Activated naive CD4-positive, alpha-beta T cell treated with anti-CD3 and anti-CD28 coated beads, Interleukin-2, amount 10 ng/mL, durations not matched to agents 7 days and 5 days (primary cell): ENCODE measurements at regions not wholly inside any gene's neighbourhood (a gene's known extent, or its start where the extent isn't known, plus 50 kb on each side); places are given as distances from the start of the nearest gene placed in this dataset.

ENCODE experiments used
- CTCF ChIA-PET: fragments of 350-600 bp; sonication (Branson Sonifier 250); formaldehyde crosslinking; loops from one replicate; lab custom pipeline; 2021; ENCODE audit warnings: antibody characterized with exemption; lab: Charles Lee
- DNase-seq: peaks from one replicate; pipeline ENCODE4 v3.0.0-alpha.2; 2020
- H3K27ac Mint-ChIP-seq: one replicate; pipeline ENCODE4 v1.8.0; 2021; ENCODE audit warnings: mild to moderate bottlenecking, moderate library complexity, mixed read lengths
- H3K27me3 Mint-ChIP-seq: one replicate; pipeline ENCODE4 v1.8.0; 2021; ENCODE audit warnings: mild to moderate bottlenecking, mixed read lengths
- H3K36me3 Mint-ChIP-seq: one replicate; pipeline ENCODE4 v1.8.0; 2021; ENCODE audit warnings: mixed read lengths
- H3K4me1 Mint-ChIP-seq: one replicate; pipeline ENCODE4 v1.8.0; 2021; ENCODE audit warnings: mixed read lengths
- H3K4me3 Mint-ChIP-seq: one replicate; pipeline ENCODE4 v1.8.0; 2021; ENCODE audit warnings: mild to moderate bottlenecking, moderate library complexity, mixed read lengths
- H3K9me3 Mint-ChIP-seq: one replicate; pipeline ENCODE4 v1.8.0; 2021; ENCODE audit warnings: mixed read lengths

GRCh38 chr5:82828211-82828610, 249.0 kb downstream of the TMEM167A start:
- Mint-ChIP-seq H3K9me3 (no peaks in the 10 kb centered on the region), H3K4me1 (no peaks in the 10 kb centered on the region), H3K27ac (no peak overlapping the region), H3K4me3 (no peak overlapping the region), H3K36me3 (no peaks in the 10 kb centered on the region), H3K27me3 (no peaks in the 10 kb centered on the region)
- no peak for DNase-seq
- CTCF ChIA-PET = no interaction called here

GRCh38 chr5:82827651-82828050, 249.5 kb downstream of the TMEM167A start:
- H3K4me1 Mint-ChIP-seq = no peaks in the 10 kb centered on the region
- H3K4me3 Mint-ChIP-seq = no peak overlapping the region
- DNase-seq = no peak
- no peaks in the 10 kb centered on the region for H3K36me3 Mint-ChIP-seq
- H3K9me3 Mint-ChIP-seq = no peaks in the 10 kb centered on the region
- H3K27ac Mint-ChIP-seq = no peak overlapping the region
- CTCF ChIA-PET = no interaction called here
- no peaks in the 10 kb centered on the region for H3K27me3 Mint-ChIP-seq

- Mint-ChIP-seq H3K27ac (no peak overlapping the region), H3K36me3 (no peaks in the 10 kb centered on the region), H3K4me1 (peaks cover 16% of the 10 kb centered on the region), H3K9me3 (no peaks in the 10 kb centered on the region), H3K27me3 (no peaks in the 10 kb centered on the region), H3K4me3 (no peak overlapping the region)
- no peak for DNase-seq
- CTCF ChIA-PET = no interaction called here
Measured at GRCh38 chr5:82822634-82822927, 254.6 kb downstream of the TMEM167A start.

- H3K9me3 Mint-ChIP-seq = no peaks in the 10 kb centered on the region
- no peak for DNase-seq
- no peaks in the 10 kb centered on the region for H3K36me3 Mint-ChIP-seq
- no peaks in the 10 kb centered on the region for H3K27me3 Mint-ChIP-seq
- no peak overlapping the region for H3K27ac Mint-ChIP-seq
- no peak overlapping the region for H3K4me3 Mint-ChIP-seq
- peaks cover 16% of the 10 kb centered on the region for H3K4me1 Mint-ChIP-seq
- CTCF ChIA-PET = no interaction called here
Measured at GRCh38 chr5:82821846-82822633, 255.2 kb downstream of the TMEM167A start.

- no peaks in the 10 kb centered on the region for H3K36me3 Mint-ChIP-seq
- peaks cover 16% of the 10 kb centered on the region for H3K4me1 Mint-ChIP-seq
- CTCF ChIA-PET = no interaction called here
- H3K27me3 Mint-ChIP-seq = no peaks in the 10 kb centered on the region
- H3K27ac Mint-ChIP-seq = peak overlapping the region; percentile 78
- no peak for DNase-seq
- H3K4me3 Mint-ChIP-seq = no peak overlapping the region
- no peaks in the 10 kb centered on the region for H3K9me3 Mint-ChIP-seq
Measured at GRCh38 chr5:82820961-82821845, 256.0 kb downstream of the TMEM167A start.

- Mint-ChIP-seq H3K4me3 (no peak overlapping the region), H3K27me3 (no peaks in the 10 kb centered on the region), H3K4me1 (peaks cover 16% of the 10 kb centered on the region), H3K9me3 (no peaks in the 10 kb centered on the region), H3K27ac (no peak overlapping the region), H3K36me3 (no peaks in the 10 kb centered on the region)
- no peak for DNase-seq
- CTCF ChIA-PET = no interaction called here
Measured at GRCh38 chr5:82820188-82820587, 257.0 kb downstream of the TMEM167A start.

- Mint-ChIP-seq H3K4me1 (peaks cover 16% of the 10 kb centered on the region), H3K4me3 (no peak overlapping the region), H3K9me3 (no peaks in the 10 kb centered on the region), H3K27me3 (no peaks in the 10 kb centered on the region), H3K27ac (no peak overlapping the region), H3K36me3 (no peaks in the 10 kb centered on the region)
- CTCF ChIA-PET = no interaction called here
- DNase-seq = no peak
Measured at GRCh38 chr5:82817897-82818676, 259.1 kb downstream of the TMEM167A start.

- Mint-ChIP-seq H3K27ac (no peak overlapping the region), H3K4me1 (peaks cover 16% of the 10 kb centered on the region), H3K9me3 (no peaks in the 10 kb centered on the region), H3K27me3 (no peaks in the 10 kb centered on the region), H3K4me3 (no peak overlapping the region), H3K36me3 (no peaks in the 10 kb centered on the region)
- CTCF ChIA-PET = no interaction called here
- no peak for DNase-seq
Measured at GRCh38 chr5:82816926-82817325, 260.3 kb downstream of the TMEM167A start.

GRCh38 chr5:82815871-82816270, 261.3 kb downstream of the TMEM167A start:
- H3K4me1 Mint-ChIP-seq = peaks cover 6% of the 10 kb centered on the region
- H3K27ac Mint-ChIP-seq = no peak overlapping the region
- no peak overlapping the region for H3K4me3 Mint-ChIP-seq
- H3K27me3 Mint-ChIP-seq = no peaks in the 10 kb centered on the region
- CTCF ChIA-PET = no interaction called here
- H3K9me3 Mint-ChIP-seq = no peaks in the 10 kb centered on the region
- no peak for DNase-seq
- no peaks in the 10 kb centered on the region for H3K36me3 Mint-ChIP-seq

GRCh38 chr5:82813861-82814260, 263.3 kb downstream of the TMEM167A start:
- no peak overlapping the region for H3K27ac Mint-ChIP-seq

GRCh38 chr5:82812575-82812974, 264.6 kb downstream of the TMEM167A start:
- Mint-ChIP-seq H3K27ac (no peak overlapping the region), H3K4me1 (no peaks in the 10 kb centered on the region), H3K27me3 (no peaks in the 10 kb centered on the region), H3K36me3 (no peaks in the 10 kb centered on the region), H3K9me3 (no peaks in the 10 kb centered on the region), H3K4me3 (no peak overlapping the region)
- no peak for DNase-seq
- CTCF ChIA-PET = interaction anchor here (0.8 kb wide), 1 partner anchor 171 kb away, joined by 3 read pairs; no protein-coding TSS in a partner anchor

More at GRCh38 chr5:82813861-82814260, 263.3 kb downstream of the TMEM167A start:
- H3K4me1 Mint-ChIP-seq = no peaks in the 10 kb centered on the region
- DNase-seq = no peak
- no peaks in the 10 kb centered on the region for H3K9me3 Mint-ChIP-seq
- H3K27me3 Mint-ChIP-seq = no peaks in the 10 kb centered on the region
- CTCF ChIA-PET = interaction anchor here (0.7 to 1.5 kb wide), 2 partner anchors 12 to 15 kb away, joined by 3 to 7 read pairs; no protein-coding TSS in a partner anchor
- no peak overlapping the region for H3K4me3 Mint-ChIP-seq
- no peaks in the 10 kb centered on the region for H3K36me3 Mint-ChIP-seq

- CTCF ChIA-PET = no interaction called here
- H3K27me3 Mint-ChIP-seq = no peaks in the 10 kb centered on the region
- no peaks in the 10 kb centered on the region for H3K4me1 Mint-ChIP-seq
- H3K9me3 Mint-ChIP-seq = no peaks in the 10 kb centered on the region
- DNase-seq = no peak
- no peak overlapping the region for H3K4me3 Mint-ChIP-seq
- no peaks in the 10 kb centered on the region for H3K36me3 Mint-ChIP-seq
- H3K27ac Mint-ChIP-seq = no peak overlapping the region
Measured at GRCh38 chr5:82811490-82811889, 265.7 kb downstream of the TMEM167A start.

- CTCF ChIA-PET = no interaction called here
- no peaks in the 10 kb centered on the region for H3K36me3 Mint-ChIP-seq
- DNase-seq = no peak
- no peak overlapping the region for H3K4me3 Mint-ChIP-seq
- no peaks in the 10 kb centered on the region for H3K4me1 Mint-ChIP-seq
- H3K27ac Mint-ChIP-seq = no peak overlapping the region
- H3K27me3 Mint-ChIP-seq = no peaks in the 10 kb centered on the region
- H3K9me3 Mint-ChIP-seq = no peaks in the 10 kb centered on the region
Measured at GRCh38 chr5:82809420-82810143, 267.6 kb downstream of the TMEM167A start.

- H3K27me3 Mint-ChIP-seq = peaks cover 4% of the 10 kb centered on the region
- H3K4me1 Mint-ChIP-seq = no peaks in the 10 kb centered on the region
- H3K27ac Mint-ChIP-seq = no peak overlapping the region
- H3K4me3 Mint-ChIP-seq = no peak overlapping the region
- no peak for DNase-seq
- H3K9me3 Mint-ChIP-seq = no peaks in the 10 kb centered on the region
- no peaks in the 10 kb centered on the region for H3K36me3 Mint-ChIP-seq
- CTCF ChIA-PET = interaction anchor here (0.7 to 1.0 kb wide), 2 partner anchors 15 to 435 kb away, joined by 3 read pairs; no protein-coding TSS in a partner anchor
Measured at GRCh38 chr5:82808960-82809359, 268.2 kb downstream of the TMEM167A start.
